Occipital lobe (tissue), 1 donor: ENCODE measurements at regions not wholly inside any gene's neighbourhood (a gene's known extent, or its start where the extent isn't known, plus 50 kb on each side); places are given as distances from the start of the nearest gene placed in this dataset.
"Not testable (repeated sequence)": the region's sequence is repeated elsewhere in the genome, so short reads cannot be mapped to it uniquely, and the experiment has no call there.

Experiments used
- DNase-seq: peaks from one replicate; lab custom pipeline; 2025; lab: John Stamatoyannopoulos, UW

DNA sequence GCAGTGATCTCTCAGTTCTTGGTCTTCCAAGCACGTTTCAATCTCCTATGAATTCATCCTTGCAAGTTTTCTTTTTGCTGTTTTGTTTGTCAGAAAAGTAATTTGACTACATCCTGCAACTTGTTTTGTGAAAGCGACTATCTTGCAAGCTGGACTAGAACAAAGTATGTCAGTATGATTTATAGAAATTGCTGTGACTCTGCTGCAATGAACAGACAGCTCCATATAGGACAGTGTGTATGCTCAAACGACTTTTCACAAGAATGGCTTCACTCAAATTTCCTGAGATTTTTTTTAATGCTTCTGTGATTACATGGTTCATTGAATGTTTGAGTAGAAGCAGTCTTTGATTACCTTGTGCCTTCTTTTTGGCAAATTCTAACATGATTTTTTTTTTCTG, 123.5 kb upstream of the TRHDE start:
- DNase-seq: no peak

DNA sequence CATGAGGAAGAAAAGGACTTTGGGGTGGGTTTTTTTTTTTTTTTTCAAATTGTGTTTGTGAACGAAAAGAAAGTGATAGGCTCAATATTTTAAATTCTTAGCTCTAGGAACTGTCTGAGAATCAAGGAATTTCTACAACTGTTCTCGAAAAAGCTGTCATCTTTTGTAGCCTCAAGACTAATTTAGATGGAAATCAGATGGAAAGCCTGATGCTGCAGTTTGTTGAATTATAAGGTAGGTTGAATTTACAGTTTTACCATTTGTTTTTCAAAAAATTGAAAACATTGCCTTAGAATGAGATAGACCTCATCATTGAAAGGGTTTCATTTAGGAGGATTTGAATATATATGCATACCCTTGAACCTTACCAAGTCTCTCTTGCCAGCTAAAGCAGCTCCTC, 109.3 kb upstream of the TRHDE start:
- no peak for DNase-seq

DNA sequence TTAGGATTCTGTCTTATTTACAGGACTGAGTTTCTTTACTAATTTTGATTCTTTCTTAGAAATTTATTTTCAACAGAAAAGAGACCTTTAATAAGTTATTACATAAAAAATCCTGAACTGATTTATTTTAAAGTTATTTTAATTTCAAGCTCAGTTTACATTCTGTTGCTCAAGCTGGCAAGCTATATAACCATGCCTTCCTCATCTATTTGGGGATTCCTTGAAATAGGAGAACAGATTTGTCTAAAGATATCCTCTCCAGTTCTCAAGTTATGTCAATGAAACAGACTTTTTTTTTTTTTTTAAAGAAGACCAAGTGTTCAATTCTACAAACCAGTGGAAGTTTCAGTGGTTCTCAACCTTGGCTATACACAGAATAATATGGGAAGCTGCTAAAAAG, 103.3 kb upstream of the TRHDE start:
- no peak for DNase-seq

DNA sequence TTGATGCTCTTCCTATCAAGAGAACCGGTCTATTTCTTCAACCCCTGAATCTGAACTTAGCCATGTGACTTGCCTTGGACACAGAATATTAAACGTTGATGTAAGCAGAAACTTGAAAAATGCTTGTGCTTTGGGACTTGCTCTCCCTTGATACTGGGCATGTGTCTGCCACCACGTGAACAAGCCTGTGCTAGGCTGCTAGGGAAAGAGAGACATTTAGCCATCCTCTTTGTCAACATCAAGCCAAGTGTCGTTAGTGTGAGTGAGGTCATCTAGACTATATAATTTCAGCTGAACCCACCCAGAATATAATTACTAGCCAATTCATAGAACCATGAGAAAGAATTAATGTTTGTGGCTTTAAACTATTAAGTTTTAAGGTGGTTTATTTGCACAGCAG, 98.2 kb upstream of the TRHDE start:
- DNase-seq: no peak

DNA sequence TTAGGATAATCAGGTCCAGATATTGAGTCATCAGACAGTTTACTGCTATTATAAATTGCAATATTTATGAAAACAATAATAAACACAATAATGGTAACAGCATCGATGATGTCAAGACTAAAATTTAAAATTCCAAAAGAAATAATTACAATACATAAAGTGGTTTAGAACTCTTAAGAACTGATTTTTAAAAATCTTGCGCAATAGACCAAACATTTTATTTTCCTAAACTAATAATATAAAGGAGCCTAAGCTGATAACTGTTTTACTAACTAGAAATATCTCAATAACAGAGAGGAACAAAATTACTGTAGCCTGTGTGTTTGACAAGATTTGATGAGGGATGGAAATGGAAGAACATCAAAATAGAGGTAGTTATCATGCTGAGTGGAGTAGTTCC, 93.9 kb upstream of the TRHDE start:
- DNase-seq: no peak

DNA sequence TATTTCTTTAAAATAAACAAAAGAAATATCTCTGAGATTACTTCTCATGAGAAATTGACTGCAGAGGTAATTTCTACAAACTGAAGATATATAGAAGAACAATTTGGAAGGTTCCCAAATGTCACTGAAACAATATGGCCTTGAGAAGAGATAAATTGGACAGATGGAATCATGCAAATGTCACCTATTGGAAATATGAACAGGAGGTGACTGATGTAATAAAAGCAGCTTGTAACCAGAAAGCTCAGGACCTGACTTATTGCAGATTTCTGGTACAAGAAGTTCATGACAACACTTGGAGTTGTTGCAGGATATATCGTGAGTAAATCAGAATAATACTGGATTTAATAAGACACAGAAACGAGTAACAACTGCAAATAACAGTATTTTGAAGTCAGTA, 93.3 kb upstream of the TRHDE start:
- no peak for DNase-seq

DNA sequence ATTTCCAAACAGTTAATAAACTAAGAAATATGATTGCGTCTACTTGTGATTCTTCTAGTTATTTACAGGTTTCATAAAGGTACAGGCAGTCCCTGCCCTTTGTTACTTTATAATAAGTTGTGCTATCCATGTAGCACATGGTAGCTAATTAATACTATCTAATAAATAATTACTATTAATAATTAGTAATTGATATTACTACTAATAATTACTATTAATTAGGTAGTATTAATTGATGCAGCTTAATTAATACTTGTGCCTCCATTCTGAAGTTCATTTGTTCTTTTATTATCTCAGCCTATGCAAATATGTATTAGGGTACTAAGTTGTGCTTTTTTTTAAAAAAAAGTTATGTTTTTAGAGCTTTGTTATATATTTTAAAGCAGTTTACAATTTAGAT, 92.3 kb upstream of the TRHDE start:
- no peak for DNase-seq

DNA sequence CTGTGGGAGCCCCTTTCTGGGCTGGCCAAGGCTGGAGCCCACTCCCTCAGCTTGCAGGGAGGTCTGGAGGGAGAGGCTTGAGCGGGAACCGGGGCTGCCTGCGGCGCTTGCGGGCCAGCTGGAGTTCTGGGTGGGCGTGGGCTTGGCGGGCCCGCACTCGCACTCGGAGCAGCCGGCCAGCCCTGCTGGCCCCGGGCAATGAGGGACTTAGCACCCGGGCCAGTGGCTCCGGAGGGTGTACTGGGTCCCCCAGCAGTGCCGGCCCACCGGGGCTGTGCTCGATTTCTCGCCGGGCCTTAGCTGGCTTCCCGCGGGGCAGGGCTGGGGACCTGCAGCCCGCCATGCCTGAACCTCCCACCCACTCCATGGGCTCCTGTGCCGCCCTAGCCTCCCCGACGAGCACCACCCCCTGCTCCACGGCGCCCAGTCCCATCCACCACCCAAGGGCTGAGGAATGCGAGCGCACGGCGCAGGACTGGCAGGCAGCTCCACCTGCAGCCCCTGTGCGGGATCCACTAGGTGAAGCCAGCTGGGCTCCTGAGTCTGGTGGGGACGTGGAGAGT, 87.1 kb upstream of the TRHDE start:
- not testable (repeated sequence) for DNase-seq

DNA sequence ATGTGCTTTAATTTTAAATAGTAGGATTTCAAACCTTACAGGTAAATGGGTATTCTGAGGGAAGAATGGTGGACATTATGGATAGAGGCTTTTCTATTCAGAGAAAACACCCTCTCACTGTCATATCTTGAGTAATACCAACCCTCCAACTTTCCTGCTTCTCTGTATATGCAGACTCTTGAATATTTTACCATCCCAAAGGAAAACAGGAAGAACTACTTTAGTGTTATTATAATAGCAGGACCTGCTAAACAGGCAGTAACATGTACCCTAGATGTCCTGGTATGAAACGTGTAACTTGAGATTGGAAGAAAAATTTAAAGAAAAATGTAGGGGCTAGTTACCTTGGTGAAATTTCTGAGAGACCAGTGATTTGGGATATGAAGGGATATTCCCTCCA, 82.9 kb upstream of the TRHDE start:
- DNase-seq: no peak

DNA sequence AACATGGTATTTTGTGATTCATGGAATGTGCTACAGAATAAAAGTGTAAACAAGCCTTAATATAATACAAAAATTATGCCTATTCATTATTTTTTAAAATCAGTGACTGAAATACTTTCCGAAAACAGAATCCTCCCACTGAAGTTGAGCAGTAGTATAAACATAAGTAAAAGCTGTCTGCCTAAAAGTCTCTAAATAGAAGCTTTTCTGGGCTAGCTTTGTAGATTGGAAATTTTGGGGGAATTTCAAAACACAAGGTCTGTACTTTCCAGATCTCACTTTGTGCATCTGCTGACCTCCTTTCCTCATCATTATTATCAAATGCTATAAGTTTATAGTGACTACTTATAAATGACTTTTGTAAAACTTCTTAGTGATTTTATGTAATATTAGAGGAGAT, 80.4 kb upstream of the TRHDE start:
- DNase-seq: no peak

DNA sequence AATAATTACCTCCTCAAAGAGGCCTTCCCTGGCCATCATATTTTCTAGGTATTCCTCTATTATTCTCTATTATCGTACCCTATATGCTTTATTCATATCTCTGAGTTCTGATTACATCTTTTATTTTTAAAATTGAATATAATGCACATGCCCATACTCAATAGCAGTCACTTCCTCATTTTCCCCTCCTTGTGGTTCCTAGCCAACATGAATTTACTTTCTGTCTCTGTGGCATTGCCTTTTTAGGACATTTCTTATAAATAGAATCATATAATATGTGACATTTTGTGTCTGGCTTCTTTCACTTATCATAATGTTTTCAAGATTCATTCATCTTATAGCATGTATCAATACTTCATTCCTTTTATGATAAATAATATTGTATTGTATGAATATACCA, 74.4 kb upstream of the TRHDE start:
- no peak for DNase-seq

DNA sequence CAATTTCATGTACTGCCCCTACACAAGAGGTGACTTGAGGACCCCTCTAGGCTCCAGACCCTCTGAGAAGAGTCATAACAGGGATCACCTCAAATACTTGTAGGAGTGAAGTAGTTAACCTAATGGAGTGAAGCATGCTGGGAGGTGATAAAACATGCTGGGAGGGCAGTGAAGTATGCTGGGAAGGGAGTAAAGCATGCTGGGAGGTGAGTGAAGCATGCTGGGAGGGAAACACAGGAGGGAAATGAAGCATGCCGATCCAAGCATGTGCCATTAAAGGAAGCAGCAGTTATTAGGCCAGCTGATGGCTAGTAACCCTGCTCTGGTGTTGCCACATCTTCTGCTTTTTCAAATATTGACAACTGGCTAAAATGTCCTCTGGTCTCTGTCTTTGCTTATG, 70.7 kb upstream of the TRHDE start:
- DNase-seq: no peak

DNA sequence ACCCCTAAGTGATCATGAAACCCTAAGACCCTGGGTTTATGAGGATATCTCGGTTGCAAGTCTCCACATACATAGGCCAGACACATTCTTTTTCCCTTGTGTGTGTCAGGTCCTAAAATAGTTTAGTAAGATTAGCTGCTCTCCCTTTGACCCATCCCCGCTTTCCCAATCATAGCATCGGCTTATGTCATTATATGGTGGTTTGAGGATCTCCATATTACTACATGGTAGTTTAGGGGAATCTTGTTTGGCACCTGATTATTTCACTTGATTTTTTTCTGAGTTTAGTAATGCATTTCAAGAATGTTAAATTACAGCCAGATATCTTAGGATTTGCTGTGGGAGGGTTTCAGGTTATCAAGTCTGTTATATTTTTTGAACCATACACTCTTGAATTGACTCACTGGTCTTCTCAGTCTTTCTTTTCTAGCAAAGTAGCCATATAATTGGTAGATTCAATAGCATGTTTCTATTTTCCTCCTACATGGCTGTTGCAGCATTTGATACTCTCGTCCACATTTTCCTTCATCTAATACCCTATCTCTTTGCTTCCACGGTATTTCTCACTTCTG, 68.3 kb upstream of the TRHDE start:
- no peak for DNase-seq

DNA sequence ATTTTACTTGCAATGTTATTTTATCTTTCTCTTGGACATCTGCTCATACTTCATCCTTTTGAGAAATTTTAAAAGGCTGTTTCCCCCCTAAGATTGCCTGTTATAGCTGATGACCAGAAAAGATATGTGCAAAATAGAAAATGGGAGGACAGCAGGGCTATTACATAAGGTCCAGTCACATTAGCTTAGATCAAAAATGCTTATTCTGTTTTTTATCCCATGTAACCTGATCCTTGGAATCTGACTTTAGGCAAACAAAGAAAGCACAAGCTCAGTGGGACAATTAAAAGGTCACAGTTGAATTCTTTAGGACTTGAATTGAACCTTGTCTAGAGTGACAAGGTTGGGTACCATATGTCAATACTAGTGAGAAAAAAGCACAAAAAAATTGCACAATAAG, 65.1 kb upstream of the TRHDE start:
- DNase-seq: no peak

DNA sequence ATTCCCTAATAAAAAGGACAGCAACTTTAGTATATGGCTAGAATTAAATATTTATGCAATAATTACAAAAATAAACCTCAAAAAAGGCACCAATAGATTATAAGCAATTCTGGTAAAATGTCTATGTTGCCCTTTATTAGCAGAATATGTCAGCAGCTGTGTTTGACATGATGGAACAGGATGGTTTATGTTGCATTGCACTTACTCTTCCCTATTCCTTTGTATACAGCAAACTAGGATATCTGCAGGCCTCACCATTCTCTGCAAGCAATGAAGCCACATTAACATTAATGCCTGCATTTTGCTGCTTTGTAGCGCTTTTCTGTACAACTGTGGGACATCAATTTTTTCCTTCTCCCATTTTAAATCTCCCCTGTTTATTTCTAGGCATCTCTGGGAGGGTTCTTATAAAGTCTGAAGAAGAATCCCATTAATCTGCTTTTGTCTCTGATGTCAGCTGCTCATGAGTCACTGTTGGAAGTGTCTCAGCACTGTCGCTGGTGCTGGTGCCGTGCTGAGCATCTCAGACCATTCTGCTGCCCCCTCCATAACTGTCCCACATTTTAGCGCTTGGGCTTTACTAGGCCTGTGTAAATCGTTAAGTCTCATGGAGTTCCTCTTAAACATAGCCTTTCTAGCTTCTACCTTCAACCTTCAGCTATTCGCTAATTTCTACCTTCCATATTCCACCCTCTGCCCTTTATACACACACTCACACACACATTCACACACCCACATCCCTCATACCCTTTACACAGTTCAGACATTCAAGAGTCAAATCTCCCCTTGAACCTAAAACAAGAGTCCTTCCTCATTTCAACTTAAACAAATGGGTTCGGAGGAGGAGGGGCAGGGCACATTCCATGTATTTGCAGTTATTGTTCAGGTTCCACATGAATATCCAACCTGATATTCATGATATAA, 64.4 kb upstream of the TRHDE start:
- no peak for DNase-seq

DNA sequence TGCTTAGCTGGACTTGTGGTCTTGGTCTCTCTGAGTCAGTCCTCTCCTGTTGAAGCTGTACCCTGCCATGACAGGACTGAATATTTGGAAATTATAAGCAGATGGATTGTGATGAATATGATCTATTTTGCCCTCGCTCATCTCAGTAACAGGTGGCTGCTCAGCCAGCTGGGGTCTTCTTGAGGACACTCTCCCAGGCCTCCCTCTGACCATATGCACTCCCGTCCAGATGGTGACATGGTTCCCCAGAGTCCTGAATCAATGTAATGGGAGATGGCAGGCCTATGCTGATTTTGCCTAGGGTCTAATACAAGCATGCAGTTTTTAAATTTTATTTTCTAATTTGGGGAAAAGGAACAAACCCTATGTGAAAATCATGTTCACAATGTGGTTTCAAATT, 63.1 kb upstream of the TRHDE start:
- DNase-seq: no peak

DNA sequence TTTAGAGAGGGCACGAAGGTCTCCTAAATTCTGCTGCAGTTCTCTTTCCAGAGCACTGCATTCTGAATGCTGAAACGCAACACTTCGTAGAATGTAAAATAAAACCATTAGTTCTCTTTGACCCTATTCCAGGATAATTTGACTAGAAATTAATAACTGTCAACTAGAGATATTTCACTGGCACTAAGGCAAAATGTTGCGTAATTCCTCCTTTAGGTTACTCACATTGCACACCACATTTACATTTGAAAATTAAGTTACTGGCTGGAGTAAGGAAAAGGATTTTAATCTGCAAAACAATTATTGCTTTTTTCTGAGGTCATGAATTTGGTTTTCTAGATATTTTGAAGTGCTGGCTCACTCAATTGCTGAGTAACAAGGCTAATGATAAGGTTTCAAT, 58.0 kb upstream of the TRHDE start:
- DNase-seq: no peak

DNA sequence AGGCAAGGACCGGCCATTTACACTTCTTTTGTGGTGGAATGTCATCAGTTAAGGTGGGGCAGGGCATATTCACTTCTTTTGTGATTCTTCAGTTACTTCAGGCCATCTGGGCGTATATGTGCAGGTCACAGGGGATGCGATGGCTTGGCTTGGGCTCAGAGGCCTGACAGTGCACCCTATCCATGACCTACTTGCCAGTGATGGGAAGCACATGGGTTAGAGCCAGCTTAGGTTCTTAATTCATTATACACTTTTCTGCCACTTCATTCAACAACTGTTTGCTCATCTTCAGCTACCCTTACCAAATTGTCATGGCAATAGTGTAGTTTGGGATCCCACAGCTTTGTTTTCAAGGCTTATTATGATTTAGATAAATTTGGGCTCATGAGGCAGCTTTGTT, 56.9 kb upstream of the TRHDE start:
- not testable (repeated sequence) for DNase-seq

DNA sequence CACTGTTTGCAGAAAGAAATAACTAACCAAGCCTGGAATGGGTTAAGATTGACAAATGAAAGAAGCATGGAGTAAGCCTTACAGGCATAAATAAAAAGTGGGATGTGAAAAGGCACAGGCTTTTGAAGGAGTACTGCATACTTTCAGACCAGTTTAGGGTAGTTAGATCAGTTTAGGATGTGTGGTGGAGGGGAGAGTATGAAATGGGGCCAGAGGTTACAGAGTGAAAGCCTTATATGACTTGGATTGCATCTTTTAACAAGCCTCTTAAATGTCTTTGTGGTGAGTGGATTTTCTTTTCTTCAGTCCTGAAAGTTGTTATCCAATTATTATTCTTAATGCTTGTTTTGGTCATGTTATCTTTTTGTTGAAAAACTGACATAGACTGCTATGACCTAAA, 52.2 kb upstream of the TRHDE start:
- no peak for DNase-seq
